ENCODE measurements at regions not wholly inside any gene's neighbourhood (a gene's known extent, or its start where the extent isn't known, plus 50 kb on each side); places are given as distances from the start of the nearest gene placed in this dataset.

- 0% methylated on average over 1 of the region's 1 CpG for WGBS (ENCODE audit: insufficient coverage, insufficient replicate concordance, low lambda C conversion rate, missing lambda C conversion rate)
- ATAC-seq (no peak), DNase-seq (ENCODE audit: low read depth, low spot score) (no peak), FAIRE-seq (no peak)
- H3K4me1 ChIP-seq (ENCODE audit: control insufficient read depth, insufficient read depth, low read length): no peaks in the 10 kb centered on the region
- ChIA-PET CTCF (interaction anchor here (1.2 kb wide), 1 partner anchor 28 kb away, joined by 3 read pairs; no protein-coding TSS in a partner anchor), POLR2A (no interaction called here), SMC1A (ENCODE audit: uncharacterized antibody, unreplicated experiment) (interaction anchor here (1.0 kb wide), 1 partner anchor 50 kb away, joined by 3 read pairs; no protein-coding TSS in a partner anchor), RAD21 (ENCODE audit: unreplicated experiment) (no interaction called here)
- no peaks in the 10 kb centered on the region for H3K79me2 ChIP-seq (ENCODE audit: control insufficient read depth, insufficient read depth, low read length)
- no peak overlapping the region for H3K4me2 ChIP-seq (ENCODE audit: control insufficient read depth, insufficient read depth)
- no peak overlapping the region for H3K4me3 ChIP-seq
- BruUV-seq (replicated peaks): no TSS peak
- H3K27ac ChIP-seq (ENCODE audit: control insufficient read depth, insufficient read depth): no peak overlapping the region
- no peak overlapping the region for H2AFZ ChIP-seq (ENCODE audit: control insufficient read depth, low read depth, low read length)
- TF ChIP-seq NFYB (IDR thresholded peaks at IDR 0.05; ENCODE audit: insufficient read depth, low read depth, low read length) (no peak), CUX1 (IDR thresholded peaks at IDR 0.05; ENCODE audit: insufficient replicate concordance, low read depth, low read length) (no peak), BMI1 (IDR thresholded peaks at IDR 0.05; ENCODE audit: borderline replicate concordance) (no peak), POLR2AphosphoS5 (IDR thresholded peaks at IDR 0.05; ENCODE audit: low read length) (no peak)
- TF ChIP-seq, protein P1, sequence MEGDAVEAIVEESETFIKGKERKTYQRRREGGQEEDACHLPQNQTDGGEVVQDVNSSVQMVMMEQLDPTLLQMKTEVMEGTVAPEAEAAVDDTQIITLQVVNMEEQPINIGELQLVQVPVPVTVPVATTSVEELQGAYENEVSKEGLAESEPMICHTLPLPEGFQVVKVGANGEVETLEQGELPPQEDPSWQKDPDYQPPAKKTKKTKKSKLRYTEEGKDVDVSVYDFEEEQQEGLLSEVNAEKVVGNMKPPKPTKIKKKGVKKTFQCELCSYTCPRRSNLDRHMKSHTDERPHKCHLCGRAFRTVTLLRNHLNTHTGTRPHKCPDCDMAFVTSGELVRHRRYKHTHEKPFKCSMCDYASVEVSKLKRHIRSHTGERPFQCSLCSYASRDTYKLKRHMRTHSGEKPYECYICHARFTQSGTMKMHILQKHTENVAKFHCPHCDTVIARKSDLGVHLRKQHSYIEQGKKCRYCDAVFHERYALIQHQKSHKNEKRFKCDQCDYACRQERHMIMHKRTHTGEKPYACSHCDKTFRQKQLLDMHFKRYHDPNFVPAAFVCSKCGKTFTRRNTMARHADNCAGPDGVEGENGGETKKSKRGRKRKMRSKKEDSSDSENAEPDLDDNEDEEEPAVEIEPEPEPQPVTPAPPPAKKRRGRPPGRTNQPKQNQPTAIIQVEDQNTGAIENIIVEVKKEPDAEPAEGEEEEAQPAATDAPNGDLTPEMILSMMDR (IDR thresholded peaks at IDR 0.05 in 2 of 3, conservative IDR thresholded peaks at IDR 0.05 in 1 of 3; ENCODE audit: control insufficient read depth in 2 of 3, extremely low read depth in 1 of 3, insufficient read depth in 1 of 3, low read depth in 3 of 3, low read length in 3 of 3): no peak
- TF ChIP-seq, protein P2, sequence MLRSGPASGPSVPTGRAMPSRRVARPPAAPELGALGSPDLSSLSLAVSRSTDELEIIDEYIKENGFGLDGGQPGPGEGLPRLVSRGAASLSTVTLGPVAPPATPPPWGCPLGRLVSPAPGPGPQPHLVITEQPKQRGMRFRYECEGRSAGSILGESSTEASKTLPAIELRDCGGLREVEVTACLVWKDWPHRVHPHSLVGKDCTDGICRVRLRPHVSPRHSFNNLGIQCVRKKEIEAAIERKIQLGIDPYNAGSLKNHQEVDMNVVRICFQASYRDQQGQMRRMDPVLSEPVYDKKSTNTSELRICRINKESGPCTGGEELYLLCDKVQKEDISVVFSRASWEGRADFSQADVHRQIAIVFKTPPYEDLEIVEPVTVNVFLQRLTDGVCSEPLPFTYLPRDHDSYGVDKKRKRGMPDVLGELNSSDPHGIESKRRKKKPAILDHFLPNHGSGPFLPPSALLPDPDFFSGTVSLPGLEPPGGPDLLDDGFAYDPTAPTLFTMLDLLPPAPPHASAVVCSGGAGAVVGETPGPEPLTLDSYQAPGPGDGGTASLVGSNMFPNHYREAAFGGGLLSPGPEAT (IDR thresholded peaks at IDR 0.05; ENCODE audit: low read depth): no peak
- TF ChIP-seq, protein P3, sequence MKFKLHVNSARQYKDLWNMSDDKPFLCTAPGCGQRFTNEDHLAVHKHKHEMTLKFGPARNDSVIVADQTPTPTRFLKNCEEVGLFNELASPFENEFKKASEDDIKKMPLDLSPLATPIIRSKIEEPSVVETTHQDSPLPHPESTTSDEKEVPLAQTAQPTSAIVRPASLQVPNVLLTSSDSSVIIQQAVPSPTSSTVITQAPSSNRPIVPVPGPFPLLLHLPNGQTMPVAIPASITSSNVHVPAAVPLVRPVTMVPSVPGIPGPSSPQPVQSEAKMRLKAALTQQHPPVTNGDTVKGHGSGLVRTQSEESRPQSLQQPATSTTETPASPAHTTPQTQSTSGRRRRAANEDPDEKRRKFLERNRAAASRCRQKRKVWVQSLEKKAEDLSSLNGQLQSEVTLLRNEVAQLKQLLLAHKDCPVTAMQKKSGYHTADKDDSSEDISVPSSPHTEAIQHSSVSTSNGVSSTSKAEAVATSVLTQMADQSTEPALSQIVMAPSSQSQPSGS (IDR thresholded peaks at IDR 0.05; ENCODE audit: low read length): no peak
- H3K27me3 ChIP-seq (replicated peaks in 1 of 2; ENCODE audit: control insufficient read depth in 2 of 2, insufficient read depth in 2 of 2, low read length in 1 of 2): no peaks in the 10 kb centered on the region
- H3K9me3 ChIP-seq (replicated peaks; ENCODE audit: control insufficient read depth, insufficient read depth, low read length): no peaks in the 10 kb centered on the region
- H3K9ac ChIP-seq (ENCODE audit: control insufficient read depth, insufficient read depth, low read length): no peak overlapping the region
- in situ Hi-C loops (cut with MboI) (no loop called here), intact Hi-C loops (cut with micrococcal nuclease; ENCODE audit: unreplicated experiment) (no loop called here)
- H4K20me1 ChIP-seq (ENCODE audit: control insufficient read depth, insufficient read depth): no peaks in the 10 kb centered on the region
- H3K36me3 ChIP-seq (ENCODE audit: control insufficient read depth in 2 of 2, insufficient read depth in 2 of 2, low read length in 1 of 2): no peaks in the 10 kb centered on the region
Observed at GRCh38 chr1:244992833-244993232, 128.5 kb upstream of the HNRNPU start.
